GM21723 (cell line): ENCODE measurements at regions not wholly inside any gene's neighbourhood (a gene's known extent, or its start where the extent isn't known, plus 50 kb on each side); places are given as distances from the start of the nearest gene placed in this dataset.

ENCODE experiments used
- ATAC-seq: cut with Tn5 transposase; IDR thresholded peaks from one replicate; pipeline ENCODE4 v1.9.1; 2021; ENCODE audit warnings: mild to moderate bottlenecking, moderate library complexity; ENCODE audit not compliant: unreplicated experiment

DNA sequence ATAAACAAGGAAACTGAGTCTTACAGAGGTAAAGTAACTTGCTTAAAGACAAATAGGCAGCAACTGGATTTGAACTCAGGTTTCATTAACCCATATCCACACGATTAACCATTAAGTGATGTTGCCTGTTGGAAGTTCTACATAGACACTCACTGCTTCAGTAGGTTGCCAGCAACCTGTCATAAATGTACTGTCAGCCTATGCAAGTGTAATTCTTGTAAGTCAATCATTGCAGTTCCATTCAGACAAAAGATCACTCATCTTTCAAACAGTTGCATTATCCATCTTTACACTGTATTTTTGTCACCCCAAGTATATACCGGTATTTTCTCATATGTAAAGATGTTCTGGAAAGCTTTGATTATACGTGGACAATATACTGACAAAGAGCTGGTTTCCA is 676.9 kb upstream of the PCDH20 start:
- ATAC-seq, result no peak

DNA sequence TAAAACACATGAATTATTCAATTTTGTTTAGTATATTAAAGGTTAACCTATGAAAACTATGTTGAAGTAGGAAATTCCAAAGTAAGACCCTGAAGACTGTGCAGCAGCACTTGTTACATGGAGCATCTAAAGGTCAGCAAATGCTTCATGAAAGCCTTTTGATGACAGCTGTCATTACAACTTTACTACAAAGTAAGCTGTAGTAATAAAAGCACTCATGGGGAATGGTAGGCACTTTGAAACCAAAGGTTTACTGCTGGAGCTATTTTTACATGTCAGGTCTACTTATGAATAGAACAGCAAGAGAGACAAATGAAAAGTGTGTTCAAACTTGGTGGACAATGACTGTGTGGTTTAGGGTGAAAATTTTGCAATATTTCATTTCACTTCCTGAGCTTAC is 672.5 kb upstream of the PCDH20 start:
- no peak for ATAC-seq

DNA sequence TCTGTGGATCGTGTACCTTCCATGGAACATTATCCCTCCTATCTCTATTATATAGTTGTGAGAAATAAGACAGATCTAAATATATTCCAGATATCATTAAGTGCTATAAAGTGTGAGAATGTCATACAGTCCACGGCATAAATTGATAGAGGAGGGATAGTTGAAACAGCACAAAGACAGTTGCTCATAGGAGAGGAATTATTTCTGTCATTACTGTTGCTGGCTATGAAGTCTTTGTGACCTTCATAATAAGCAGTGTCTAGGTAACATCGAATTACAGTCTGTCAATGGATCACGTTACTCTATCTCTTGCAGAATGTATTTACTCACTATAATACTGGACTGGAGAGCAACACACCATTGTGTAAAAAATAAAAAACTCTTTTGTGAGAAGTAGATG is 671.5 kb upstream of the PCDH20 start:
- ATAC-seq, result no peak

DNA sequence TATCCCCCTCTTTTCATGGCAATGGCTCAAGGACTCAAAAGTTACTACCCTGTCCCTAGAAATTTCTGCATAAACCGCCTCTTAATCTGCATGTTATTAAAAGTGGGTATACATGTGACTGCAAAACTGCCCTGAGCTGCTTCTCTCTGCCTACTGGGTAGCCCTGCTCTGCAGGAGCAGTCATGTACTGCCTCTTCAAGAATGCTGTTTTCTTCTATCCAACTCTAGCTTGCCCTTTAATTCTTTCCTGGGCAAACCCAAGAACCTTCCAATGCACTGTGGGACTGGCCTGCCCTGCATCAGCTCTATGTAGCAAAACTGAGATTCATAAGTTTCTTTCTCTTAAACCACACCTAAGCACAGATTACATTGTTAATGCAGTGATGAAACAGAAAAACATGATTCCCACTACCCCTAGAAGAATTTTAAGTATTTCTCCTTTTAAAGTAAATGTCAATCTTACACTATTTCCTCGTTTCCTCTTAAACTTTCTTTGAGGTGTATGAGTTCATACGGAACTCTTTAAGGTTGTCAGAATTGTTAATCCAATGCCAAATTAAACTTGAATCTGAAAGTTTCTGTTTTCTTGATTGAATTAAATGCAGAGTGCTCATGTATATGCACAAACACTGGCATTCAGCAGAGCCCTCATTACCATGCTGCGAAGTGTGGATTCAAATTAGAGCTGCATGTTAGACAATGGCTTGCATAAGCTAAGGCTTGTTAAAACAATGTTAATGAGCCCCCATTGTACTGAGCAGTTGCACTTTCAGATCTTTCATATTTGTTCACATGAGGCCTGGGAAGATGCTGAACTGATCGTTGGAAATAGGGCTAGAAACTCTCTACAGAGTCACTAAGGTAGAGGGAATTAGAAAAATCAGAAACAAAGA is 669.9 kb upstream of the PCDH20 start:
- no peak for ATAC-seq

DNA sequence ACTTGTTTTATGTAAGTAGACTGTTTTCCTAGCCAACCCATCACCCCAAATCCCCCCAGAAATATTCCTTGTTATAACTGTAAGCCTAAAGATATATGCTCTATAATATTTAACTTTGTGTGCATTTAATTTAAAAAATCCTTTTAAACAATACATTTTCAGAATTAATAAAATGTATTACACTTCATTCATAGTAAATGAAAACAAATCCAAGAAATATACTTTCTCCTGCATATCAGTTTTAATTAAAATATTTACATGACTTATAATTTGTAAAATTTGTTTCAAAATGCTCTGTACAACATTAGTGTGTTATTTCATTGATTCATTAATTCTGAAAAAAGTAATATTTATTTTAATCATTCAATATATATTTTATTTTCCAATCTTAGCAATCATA is 669.1 kb upstream of the PCDH20 start:
- no peak for ATAC-seq

DNA sequence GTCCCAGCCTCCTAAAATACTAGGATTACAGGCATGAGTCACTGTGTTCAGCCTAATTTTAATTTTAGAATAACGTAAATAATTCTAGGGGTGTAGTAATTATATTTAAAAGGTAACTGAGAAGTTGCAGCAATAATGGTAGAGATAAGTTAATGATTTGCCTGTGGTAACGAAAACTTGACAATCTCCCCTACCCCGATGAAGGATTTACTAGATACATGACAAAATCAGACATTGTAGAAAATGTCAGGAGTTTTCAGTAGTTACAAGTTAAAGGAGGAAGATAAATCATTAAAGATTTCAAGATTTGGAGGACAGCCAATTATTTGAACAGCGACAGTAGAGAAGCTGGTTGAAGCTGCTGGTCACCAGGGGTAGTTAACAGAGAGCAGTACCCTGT is 652.2 kb upstream of the PCDH20 start:
- ATAC-seq, result no peak

DNA sequence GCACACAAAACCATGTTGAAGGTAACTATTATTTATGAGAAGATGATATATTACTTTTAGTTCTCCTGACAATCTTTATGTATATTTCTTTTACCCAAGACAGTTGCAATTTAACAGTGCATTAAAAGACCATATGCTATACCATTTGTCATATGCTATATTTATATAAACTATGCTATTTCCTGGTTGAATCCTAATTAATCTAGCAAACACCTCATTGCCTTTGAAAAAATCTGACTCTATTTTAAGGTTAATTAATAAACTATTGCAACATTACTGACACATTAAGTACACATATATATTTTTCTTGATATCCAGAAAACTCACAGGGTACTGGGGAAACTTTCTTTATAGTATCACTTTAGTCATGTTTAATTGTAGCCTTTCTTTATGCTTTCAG is 649.4 kb upstream of the PCDH20 start:
- ATAC-seq, result no peak

DNA sequence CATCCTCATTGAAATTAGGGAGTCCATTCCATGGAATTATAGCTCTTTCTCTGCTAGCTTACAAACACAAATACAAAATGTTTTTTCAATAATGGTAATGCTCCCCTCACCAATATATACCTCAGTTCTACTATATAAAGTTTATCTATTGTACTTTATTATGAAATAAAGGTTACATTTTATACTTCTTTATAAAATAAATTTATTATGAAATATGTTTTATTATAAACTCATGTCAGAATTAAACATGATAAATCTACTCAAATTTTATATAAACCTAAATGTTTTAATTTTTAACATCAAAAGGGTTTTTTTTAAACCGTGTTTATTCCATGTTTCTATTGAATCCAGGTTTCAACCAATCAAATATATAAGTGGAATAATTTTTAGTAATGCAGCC is 646.1 kb upstream of the PCDH20 start:
- ATAC-seq, result no peak

DNA sequence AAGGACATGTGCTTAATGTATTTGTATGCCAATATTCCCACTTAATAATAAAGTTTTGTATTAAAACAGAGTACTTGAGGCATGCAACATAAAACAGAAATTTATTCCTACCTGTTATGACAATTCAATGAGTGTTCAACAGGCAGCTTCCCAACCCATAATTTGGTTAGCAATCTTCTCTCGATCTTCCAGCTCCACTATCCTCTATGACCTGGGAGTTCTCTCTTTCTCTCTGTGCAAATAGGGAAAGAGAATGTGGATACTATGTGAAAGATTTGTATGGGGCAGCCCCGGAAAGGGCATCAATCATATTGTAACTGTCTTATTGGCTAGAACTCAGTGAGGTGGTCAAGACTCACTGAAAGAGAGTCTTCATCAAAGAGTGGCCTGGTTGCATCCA is 644.9 kb upstream of the PCDH20 start:
- ATAC-seq, result no peak

DNA sequence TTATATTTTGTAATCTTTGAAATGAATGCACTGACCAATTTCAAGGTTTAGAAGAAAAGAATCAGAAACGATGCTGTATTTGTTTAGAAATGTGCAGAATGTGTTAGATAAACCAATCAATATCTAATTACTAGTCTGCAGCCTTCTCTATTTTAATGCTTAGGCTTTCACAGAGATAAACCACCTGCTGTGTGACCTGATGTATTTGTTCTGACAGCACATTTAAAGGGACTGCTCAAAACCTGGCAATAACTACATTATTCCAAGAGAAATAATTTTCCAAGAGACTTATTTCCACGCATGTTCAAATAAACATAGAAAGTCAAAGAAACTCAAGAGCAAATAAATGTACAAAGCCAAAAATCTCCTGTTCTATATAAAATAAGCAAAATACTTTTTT is 641.6 kb upstream of the PCDH20 start:
- no peak for ATAC-seq

DNA sequence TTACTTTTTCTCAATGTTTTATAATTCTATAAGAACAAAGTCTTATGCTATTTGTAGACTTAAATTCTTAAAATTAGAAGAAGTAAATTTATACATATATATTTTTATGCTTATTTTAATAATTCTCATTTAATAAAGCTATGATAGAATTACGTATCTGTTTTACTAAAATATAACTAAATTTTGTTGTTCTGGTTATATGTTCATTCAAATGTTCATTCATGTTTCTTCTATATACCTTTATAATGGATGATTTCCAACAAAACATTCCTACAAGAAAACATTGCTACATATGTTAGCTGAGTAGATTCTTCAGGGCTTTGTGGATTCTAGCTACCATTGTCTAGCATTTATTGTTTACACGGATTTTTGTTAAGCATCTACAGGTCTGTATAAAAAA is 634.3 kb upstream of the PCDH20 start:
- no peak for ATAC-seq

DNA sequence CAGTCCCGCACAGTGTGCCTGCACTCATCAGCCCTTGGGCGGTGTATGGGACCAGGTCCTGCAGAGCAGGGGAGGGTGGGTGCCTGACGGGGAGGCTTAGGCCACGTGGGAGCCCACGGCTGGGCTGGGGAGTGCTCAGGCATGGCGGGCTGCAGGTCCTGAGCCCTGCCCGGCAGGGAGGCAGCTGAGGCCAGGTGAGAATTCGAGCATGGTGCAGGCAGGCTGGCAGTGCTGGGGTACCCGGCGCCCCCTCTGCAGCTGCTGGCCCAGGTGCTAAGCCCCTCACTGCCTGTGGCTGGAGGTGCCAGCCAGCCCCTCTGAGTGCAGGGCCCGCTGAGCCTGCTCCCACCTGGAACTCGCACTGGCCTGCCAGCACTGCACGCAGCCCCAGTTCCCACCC is 630.9 kb upstream of the PCDH20 start:
- no peak for ATAC-seq

DNA sequence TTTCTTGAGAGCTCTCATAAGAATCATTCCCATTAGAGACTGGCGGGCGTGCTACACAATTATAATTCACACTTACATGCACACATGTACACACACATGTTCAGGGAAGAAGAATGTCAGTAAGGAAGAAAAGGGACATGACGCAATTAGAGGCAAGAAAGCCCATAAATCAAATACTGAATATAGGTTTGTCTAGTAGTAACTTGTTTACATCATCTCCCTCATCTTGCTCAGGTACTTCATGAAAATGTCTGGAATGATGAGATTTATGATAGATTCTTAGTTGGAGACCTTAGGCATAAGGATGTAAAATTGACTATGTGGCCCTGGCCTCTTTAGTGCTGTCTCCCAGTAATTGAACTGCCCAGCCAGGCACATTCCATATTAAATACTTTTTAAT is 628.0 kb upstream of the PCDH20 start:
- ATAC-seq, result no peak

DNA sequence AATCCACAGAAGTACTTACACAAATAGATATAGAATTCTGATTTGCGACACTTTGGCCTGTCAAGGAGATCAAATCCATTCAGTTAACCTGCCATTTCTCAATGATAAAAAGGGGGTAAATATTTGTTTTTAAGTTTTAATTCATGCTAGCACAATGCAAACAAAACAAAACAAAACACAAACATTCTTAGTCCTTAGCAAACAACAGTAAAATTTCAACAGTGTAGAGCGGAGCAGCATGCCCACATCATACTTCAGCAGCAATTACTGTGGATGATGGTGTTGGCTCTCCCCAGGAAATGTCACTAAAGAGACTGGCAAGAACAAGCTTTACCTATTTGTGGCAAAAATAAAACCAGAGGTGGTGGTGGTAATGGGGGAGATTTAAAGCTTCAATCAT is 625.2 kb upstream of the PCDH20 start:
- ATAC-seq, result no peak

DNA sequence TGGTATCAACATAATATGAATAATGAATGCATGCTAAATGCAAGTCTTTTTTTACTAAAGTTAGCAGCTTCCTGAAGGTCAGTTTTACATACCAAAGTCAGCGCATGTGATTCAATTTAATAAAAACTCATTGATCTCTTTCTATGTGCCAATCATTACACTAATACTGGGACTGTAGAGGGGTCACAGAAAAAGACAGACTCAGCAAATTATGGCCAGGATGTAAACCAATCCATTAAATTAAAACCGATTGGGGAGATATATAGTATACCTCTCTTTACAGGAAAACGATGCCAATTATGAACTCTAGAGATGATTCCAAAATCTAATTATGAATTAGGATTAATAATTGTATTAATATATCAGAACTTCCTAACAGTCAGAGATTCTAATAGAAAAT is 624.4 kb upstream of the PCDH20 start:
- no peak for ATAC-seq

DNA sequence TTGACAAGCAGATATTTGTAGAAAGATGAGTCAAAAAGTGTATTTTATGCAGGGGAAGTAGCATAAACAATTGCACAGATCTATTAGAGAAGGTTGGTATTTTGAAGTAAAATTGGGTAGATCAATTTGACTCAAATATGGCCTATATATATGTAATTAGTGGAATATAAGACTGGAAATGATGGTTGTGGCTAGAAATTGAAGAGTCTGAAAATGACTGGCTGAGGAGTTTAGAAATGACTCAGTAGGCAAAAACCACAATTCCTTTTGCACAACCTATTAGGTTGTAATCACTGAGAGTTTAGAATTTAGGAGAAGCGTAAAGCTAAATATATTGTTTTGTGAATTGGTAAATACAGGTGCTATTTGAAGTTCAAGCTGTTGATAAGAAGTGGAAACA is 622.6 kb upstream of the PCDH20 start:
- no peak for ATAC-seq

DNA sequence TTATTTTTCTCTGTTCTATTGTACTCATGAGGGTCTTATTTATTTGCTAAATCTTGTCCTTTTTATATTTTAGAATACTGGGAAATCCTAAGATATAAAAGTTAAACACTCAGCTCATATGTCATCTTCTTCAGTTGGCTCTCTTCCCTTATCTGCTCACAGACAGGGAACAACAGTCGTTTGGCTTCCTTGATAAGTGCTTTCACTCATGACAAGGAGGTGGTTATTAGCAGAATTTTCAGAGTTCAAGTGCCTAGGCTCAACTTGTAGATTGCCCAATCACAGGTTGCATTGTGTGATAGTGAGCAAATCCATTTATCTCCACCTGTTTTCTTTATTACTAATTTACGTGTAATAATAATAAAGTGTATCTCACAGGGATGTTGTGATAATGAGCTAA is 620.3 kb upstream of the PCDH20 start:
- ATAC-seq, result no peak

DNA sequence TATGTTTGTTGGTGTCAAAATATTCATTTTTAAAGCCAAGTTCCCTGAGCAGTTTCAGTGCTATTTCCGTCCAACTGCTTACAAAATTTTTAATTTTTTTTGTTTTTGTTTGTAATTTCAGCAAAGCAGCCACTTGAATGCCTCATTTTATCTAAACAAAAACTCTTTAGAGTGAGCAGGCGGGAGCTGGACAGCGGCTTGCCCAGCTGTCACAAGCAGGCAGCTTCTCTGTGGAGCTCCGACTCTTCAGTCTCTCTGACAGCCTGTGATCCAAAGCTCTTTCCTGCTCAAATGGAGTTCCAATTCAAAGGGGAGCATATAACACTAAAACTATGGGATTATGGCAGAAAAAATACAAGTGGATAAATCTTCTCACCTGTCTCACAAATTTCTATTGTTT is 618.3 kb upstream of the PCDH20 start:
- no peak for ATAC-seq

DNA sequence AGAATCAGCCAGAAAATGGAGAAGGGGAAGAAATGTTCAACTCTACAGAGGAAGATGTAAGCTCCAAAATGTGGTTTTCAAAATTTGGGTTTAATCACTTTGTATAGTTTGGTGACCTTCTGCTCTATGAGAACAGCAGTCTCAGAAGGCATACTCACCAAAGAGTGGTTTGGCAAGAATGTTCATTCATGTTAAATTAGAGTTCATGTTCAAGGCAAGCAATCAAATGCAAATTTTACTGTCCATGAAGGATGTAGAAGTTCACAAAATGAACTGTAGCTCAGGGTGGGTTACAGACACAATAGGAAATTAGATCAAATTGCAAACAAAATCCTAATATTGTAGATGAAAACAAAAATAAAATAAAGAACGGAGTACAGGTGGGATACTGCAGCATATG is 606.7 kb upstream of the PCDH20 start:
- no peak for ATAC-seq

DNA sequence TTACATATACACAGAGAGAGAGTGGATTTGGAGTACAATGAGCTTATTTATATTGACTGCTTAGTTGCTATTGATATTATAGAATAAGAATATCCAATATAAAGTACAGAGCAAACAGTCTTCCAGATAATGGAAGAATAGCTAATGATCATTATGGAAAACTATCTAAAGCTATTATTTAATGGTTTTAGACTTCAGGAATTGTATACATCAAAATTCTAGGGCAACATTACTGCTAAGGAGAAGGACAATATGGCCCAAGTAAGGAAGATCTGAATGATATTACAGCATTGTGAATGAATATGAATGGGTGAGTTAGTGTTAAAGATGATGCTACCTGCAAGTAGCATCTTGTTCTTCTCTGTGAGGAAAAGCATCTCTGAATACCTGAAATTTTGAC is 604.2 kb upstream of the PCDH20 start:
- no peak for ATAC-seq

DNA sequence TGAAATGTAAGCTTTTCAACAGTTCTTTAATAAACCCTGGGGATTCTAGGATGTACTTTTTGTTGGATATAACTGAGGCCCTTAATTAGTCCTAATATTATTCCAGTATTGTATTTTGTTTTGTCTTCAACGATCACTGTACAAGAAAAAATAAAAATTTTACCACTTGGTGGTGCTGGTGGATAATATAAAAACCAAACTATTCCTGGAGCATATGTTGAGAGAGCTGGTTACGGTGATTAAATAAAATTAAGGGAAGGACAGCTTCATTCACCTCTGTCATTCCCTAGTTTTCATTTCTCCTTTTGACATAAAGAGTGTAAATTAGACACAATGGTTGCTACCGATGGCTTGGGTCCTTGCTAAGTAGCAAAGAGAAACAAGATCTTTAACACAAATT is 598.6 kb upstream of the PCDH20 start:
- ATAC-seq, result no peak

DNA sequence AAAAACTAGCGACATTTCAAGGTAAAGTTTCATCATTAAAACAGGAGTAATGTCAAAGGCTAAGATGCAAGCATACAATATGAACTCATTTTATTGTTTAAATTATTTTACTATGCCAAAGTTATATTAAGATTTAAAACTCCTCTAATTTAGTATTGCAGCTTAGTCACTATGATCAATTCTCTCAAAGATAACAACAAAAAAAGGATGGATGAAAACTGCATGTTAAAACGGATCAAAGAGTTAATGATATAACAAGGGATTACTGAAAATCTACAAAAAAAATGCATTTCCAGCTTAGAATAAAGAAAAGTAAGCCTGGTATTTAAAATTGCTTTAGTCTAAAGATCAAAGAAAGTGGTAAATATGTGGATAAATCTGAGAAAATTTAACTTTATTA is 587.8 kb upstream of the PCDH20 start:
- ATAC-seq, result no peak

DNA sequence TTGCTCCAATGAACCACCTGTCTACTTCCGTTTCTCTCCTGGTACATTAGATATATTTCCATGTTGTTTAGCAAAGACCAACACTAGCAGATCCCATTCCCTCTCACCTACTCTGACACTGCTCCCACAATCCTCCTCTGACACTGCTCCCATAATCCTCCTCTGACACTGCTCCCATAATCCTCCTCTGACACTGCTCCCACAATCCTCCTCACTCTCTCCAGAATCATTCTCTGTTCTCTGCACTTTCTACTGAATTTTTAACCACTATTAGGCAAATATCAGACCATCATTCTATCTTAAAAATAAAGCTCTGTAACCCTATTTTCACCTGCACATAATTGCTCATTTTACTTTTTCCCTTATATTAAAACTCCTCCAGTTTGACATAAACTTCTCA is 578.5 kb upstream of the PCDH20 start:
- ATAC-seq, result no peak
